Stimulated activated naive CD4-positive, alpha-beta T cell treated with Interleukin-2 at 50 U/mL for 16 hours (primary cell): ENCODE measurements at regions not wholly inside any gene's neighbourhood (a gene's known extent, or its start where the extent isn't known, plus 50 kb on each side); places are given as distances from the start of the nearest gene placed in this dataset.

ENCODE experiments used
- DNase-seq: peaks from one replicate; lab custom pipeline; 2025; lab: John Stamatoyannopoulos, UW

GRCh38 chr10:131487822-131488221, 176.3 kb upstream of the TCERG1L start:
- DNase-seq, result no peak

- no peak for DNase-seq
Observed at GRCh38 chr10:131490991-131491594, 179.6 kb upstream of the TCERG1L start.

- no peak for DNase-seq
Observed at GRCh38 chr10:131492211-131492857, 180.8 kb upstream of the TCERG1L start.

- DNase-seq, result no peak
Observed at GRCh38 chr10:131493432-131493831, 181.9 kb upstream of the TCERG1L start.

- no peak for DNase-seq
Observed at GRCh38 chr10:131494451-131494850, 182.9 kb upstream of the TCERG1L start.

GRCh38 chr10:131495224-131495623, 183.7 kb upstream of the TCERG1L start:
- DNase-seq, result no peak

- no peak for DNase-seq
Observed at GRCh38 chr10:131495892-131496291, 184.4 kb upstream of the TCERG1L start.

GRCh38 chr10:131496351-131497052, 185.0 kb upstream of the TCERG1L start:
- no peak for DNase-seq

- no peak for DNase-seq
Observed at GRCh38 chr10:131499566-131499965, 188.0 kb upstream of the TCERG1L start.

- DNase-seq, result no peak
Observed at GRCh38 chr10:131500181-131500580, 188.7 kb upstream of the TCERG1L start.

GRCh38 chr10:131500892-131501291, 189.4 kb upstream of the TCERG1L start:
- no peak for DNase-seq

GRCh38 chr10:131503992-131504391, 192.5 kb upstream of the TCERG1L start:
- DNase-seq, result no peak

- no peak for DNase-seq
Observed at GRCh38 chr10:131511391-131511790, 199.9 kb upstream of the TCERG1L start.

GRCh38 chr10:131512852-131513251, 201.3 kb upstream of the TCERG1L start:
- no peak for DNase-seq

GRCh38 chr10:131513445-131513844, 201.9 kb upstream of the TCERG1L start:
- no peak for DNase-seq

GRCh38 chr10:131513901-131514300, 202.4 kb upstream of the TCERG1L start:
- DNase-seq, result no peak

GRCh38 chr10:131514454-131514853, 202.9 kb upstream of the TCERG1L start:
- no peak for DNase-seq

GRCh38 chr10:131516285-131516684, 204.8 kb upstream of the TCERG1L start:
- DNase-seq, result no peak

- DNase-seq, result no peak
Observed at GRCh38 chr10:131517781-131518180, 206.3 kb upstream of the TCERG1L start.

- no peak for DNase-seq
Observed at GRCh38 chr10:131519723-131520605, 208.4 kb upstream of the TCERG1L start.

- no peak for DNase-seq
Observed at GRCh38 chr10:131531265-131532190, 220.0 kb upstream of the TCERG1L start.
